AG09319 (cell line): ENCODE measurements at regions not wholly inside any gene's neighbourhood (a gene's known extent, or its start where the extent isn't known, plus 50 kb on each side); places are given as distances from the start of the nearest gene placed in this dataset.

Experiments used
- DNase-seq: peaks from one replicate; pipeline ENCODE4 v3.0.0-alpha.2; 2010; ENCODE audit warnings: low read depth; ENCODE audit errors: extremely low read depth
- CTCF ChIP-seq: IDR thresholded peaks from 2 replicates; pipeline ENCODE4 v1.5.1; 2011; ENCODE audit warnings: low read depth, mild to moderate bottlenecking, inconsistent platforms, low read length, moderate library complexity

- no peak for TF ChIP-seq CTCF
- no peak for DNase-seq
These were observed 336.1 kb downstream of the ZFHX3 start for GRCh38 chr16:72711823-72712222.

- no peak for TF ChIP-seq CTCF
- DNase-seq, result no peak
These were observed 342.1 kb downstream of the ZFHX3 start for GRCh38 chr16:72705801-72706200.

- DNase-seq, result no peak
- TF ChIP-seq CTCF, result no peak
These were observed 343.1 kb downstream of the ZFHX3 start for GRCh38 chr16:72704746-72705372.

GRCh38 chr16:72689851-72690250 lies 358.1 kb downstream of the ZFHX3 start:
- DNase-seq, result no peak
- no peak; the same call in 1 of the 2 replicates for TF ChIP-seq CTCF

GRCh38 chr16:72680732-72681131 lies 367.2 kb downstream of the ZFHX3 start:
- TF ChIP-seq CTCF, result no peak
- no peak for DNase-seq

- TF ChIP-seq CTCF, result no peak
- no peak for DNase-seq
These were observed 368.1 kb downstream of the ZFHX3 start for GRCh38 chr16:72679856-72680255.

- TF ChIP-seq CTCF, result no peak
- no peak for DNase-seq
These were observed 370.1 kb downstream of the ZFHX3 start for GRCh38 chr16:72677662-72678447.
